SHP77 treated with DMSO at 0.1 percent for 48 hours (cell line): ENCODE measurements at regions not wholly inside any gene's neighbourhood (a gene's known extent, or its start where the extent isn't known, plus 50 kb on each side); places are given as distances from the start of the nearest gene placed in this dataset.
A peak's percentile ranks its signal among the peaks of the same experiment; 100 is the strongest.

Experiments used
- DNase-seq: peaks from one replicate; lab custom pipeline; 2025; lab: John Stamatoyannopoulos, UW

DNA sequence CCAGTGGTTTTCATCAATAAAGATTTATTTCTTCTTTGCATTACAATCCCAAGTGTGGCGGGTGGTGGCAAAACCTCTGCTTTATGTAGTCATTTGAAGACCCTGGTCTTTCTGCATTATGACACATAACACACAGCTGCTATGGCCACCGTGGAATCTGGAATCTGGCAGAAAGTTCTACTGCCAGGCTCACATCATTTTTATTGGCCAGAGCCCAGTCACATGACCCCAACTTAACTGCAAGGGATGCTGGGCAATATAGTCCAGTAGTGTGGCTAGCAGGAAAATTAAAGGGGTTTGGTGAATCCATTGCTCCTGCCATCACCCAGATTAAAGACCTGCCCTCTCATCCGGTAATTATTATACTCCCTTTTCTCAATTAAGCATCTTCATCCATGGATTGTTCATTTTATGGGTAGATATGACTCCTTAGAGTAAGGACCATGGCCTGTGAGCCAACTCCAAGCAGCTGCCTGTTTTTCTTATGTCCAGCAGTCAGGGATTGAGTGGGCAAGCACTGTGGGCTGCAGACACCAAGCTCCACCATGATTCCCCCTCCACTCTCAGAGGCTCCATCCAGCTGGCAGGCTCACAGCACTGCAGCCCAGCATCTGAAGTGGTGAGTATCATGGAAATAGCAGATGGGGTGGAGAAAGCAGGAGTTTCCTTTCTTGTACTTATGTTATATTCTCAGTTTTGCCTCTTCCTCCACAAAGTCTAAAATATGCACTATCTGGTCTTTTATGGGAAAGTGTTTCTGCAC, 1030.7 kb downstream of the AACS start:
- DNase-seq = no peak

DNA sequence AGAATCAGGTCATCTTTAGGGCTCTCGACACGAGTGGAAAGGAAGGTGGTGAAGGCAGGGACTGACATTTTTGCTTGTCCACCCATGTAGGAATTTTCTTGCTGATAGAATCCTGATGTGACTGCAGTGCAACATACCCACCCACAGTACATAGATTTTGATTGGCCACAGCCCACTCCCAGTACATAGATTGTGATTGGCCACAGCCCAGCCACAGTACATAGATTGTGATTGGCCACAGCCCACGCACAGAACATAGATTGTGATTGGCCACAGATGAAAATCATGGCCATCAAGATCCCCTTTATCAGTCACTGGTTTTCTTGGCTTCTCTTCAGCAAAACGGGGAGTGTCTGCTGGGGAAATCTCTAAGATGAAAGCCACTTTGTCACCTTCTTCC, 1041.5 kb downstream of the AACS start:
- no peak for DNase-seq

DNA sequence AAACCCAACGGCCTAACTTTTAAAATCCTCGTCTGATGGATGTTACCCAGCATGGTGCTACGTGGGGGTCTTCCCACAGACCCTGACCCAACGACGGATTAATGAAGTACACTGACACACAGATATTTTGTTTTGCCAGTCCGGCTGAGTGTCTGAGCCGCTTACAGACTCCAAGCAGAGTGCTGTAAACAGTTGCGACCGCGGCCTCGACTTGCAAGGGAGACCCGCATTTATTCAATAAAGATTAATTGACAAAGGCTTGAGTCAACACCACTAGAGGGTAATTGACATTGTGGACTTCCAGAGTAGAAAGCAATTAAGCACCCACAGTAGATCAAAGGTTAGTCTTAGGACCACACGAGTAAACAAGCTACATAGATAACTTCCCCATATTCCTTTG, 1042.4 kb downstream of the AACS start:
- no peak for DNase-seq

DNA sequence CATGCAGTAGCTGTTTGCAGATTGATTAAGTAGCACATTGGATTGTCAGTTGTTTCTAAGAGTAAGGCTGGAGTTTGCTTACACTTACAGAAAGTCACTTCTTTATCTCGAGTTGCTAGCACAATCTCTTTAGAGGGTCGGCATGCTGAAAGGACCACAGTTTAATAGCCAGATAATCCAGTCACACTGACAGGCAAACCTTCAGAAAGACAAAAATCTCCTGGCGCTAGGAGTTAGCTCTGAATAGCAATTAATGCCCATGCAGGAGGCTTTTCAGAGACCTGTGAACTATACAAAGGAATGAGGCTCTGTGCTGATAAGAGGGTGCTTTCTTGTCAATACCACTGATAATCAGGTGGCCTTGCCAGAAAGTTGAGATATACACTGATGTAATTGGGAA, 1043.0 kb downstream of the AACS start:
- no peak for DNase-seq

DNA sequence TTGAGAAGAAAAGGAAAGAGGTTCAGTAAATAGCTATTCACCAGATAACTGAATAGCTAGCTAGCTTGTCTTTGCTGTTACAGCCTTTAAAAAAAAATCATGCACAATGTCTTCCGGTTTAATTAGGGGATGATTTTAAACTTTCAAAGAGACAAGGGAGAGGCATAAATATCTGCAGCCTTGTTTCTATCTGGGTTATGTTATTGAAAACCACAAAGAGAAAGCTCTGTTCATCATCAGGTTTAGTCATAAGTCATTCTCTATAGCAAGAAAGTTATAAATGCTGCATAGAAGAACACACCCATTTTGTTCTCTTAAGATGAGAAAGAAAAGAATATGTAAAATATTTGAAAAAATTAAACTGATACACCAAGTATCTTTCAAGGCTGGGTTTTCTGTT, 1046.9 kb downstream of the AACS start:
- no peak for DNase-seq

DNA sequence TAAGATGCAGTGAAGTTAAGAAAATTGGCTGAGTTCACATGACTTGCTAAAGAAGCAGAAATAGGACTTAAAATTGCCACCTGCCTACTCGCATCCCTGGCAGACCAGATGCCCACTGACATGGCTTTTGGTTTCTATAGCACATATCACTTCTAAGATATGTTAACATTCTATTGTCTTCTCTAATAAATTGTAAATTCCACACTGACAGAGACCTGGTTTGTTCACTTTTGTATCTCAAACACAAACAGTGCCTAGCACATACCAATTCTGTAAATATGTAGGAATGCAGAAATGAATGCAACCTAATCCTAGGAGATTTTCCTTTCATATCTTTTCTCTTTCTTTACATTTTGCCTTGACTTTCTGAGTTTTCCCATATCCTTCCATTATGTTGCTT, 1047.6 kb downstream of the AACS start:
- no peak for DNase-seq

DNA sequence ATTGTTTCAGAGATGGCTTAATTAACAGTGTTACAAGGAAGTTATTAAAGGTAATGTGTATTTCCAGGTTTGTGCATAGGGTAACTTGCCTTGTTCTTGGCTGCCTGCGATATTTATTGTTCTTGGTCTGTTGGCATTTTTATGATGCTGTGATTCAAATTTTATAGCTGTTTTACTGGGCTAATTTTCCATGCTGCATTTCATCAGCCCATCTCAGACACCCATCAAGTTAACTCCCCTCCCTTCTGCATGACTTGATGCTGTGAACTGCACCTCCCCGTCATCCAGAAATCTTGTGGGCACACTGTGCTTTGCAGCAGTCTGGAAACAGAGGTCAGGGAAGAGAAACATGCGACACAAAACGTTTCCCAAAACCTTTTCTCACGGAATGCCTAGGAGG, 1049.2 kb downstream of the AACS start:
- no peak for DNase-seq

DNA sequence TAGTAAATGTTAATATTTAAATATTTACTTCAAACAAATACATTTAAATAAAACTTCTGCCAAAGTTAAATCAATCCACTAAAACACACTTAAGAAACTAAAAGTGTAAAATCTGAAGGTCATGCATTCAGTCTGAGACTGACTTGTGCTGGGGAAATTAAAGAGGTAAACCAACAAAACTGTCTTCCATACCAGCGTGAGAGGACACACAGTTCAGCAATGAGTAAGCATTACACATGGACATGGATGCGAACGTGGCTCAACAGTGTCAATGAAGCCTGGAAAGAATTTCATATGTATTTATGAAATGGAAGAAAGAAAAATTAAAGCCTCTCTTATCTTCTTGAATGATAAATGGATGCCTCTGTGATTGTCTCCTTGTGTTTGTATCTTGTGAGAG, 1052.3 kb downstream of the AACS start:
- no peak for DNase-seq

DNA sequence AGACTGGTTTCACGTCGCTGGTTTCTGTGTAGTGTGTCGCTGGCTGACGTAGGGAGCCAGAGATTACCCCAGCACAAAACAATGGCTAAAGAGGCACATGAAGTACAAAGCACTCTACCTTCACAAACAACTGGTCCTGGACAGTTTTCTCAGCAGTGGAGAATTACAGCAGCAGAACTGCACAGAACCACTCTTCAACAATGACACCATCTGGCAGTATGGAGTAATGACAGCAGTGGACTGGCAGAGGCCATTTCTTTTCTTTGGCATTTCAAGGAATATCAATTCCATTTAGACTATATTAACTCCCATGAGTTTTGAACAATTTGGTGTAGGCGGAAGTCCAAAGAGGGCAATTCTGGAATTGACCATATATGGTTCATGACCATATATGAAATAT, 1074.1 kb downstream of the AACS start:
- DNase-seq = no peak

DNA sequence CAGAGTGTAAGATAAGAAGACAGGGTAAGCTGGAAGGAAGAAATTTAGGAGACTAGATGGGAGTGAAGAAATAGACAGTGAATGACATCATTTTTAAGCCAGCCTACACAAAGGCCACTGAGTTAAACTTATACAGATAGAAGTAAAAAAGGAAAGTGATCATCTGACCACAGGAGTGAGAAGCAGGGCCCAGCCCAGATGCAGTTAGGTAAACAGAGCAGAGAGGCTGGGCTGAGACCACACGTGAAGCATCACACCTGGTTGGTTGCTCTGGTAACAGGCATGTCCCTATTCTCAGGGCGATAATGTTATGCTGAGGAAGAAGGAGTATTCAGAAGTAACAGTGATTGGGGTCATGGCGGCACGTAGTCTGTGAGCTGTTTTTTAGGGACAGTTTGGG, 1079.4 kb downstream of the AACS start:
- DNase-seq = no peak

DNA sequence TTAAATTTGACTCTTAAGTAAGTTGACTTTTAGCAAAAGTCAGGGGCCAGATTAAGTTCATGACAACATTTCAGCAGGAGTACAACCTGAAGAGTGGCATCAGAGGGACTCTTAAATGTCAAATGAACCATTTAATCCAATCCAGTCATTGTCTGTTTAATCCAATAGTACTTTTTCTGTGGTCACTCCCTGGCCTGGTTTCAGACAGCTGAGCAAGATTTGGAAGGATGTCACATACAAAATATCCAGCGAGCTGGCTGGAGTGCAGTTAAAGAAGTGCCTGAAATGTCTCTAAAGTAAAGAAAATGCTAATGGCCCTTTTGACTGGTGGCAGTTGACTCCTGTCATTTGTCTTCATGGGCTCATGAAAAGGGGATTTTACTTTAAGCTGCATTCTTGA, 1082.1 kb downstream of the AACS start:
- DNase-seq = no peak

DNA sequence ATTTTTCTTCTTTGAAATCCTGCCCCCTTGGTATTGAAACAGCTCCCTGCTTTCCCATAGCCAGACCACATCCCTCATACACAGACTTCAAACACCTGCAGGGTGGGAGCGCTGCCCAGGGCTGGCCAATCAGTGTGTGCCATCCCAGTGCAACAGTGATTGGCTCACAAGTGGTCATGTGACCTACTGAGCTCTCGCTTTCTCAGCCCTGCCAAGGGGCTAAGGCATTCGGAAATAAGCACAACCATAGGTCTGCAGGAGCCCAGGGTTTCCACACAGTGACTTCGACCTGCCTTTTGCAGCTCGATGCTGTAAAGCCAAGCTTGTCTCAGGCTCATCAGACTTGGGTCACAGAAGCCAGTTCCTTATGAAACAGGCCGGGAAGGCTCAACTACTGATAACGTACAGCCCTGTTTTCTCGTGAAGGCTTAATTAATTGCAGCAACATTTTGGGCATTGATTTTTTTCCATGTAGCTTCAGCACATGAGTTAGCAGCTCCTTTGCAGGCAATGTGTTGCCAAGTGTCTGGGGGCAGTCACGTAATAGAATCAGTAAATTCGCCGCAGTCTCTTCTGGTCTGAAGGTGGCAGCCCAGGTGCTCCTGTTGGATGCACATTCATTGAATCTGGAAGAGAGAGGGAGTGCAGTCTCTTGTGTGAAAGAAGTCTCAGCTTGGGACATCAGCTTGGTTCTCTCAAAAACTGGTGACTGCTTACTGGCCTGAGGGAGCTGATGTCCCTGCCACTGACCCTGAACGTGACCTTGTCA, 1091.8 kb downstream of the AACS start:
- DNase-seq = peak; percentile 79

DNA sequence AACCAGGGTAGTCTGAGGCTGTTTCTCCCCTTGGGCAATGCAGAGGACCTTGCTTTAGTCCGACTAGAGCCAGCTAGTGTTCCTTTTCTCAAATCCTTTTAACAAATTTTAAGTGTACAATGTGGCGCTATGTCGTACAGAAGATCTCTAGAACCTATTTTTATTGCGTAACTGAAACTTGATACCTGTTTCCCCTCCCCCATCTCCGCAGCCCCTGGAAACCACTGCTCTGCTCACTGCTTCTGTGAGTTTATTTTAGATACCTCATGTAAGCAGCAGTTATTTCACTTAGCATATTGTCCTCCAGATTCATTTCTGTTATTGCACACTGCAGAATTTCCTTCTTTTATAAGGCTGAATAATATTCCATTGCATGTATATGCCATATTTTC, 1092.3 kb downstream of the AACS start:
- no peak for DNase-seq

DNA sequence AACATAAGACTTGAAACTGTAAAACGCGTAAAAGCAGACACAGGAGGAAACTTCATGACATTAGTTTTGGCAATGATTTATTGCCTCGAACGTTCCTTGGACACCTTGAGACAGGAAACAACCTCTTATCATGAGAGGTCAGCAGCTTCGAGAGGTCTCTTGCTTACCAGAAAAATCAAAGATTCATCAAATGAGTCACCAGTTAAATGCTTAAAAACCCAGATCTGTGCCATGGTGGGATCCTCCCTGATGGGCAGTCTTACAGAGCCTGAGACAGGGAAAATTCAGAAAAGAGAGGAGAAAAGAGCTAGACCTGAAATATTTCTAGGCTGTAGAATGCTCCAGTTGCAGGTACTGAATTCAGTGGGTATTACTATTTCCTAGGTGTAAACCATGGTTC, 1093.9 kb downstream of the AACS start:
- DNase-seq = no peak

DNA sequence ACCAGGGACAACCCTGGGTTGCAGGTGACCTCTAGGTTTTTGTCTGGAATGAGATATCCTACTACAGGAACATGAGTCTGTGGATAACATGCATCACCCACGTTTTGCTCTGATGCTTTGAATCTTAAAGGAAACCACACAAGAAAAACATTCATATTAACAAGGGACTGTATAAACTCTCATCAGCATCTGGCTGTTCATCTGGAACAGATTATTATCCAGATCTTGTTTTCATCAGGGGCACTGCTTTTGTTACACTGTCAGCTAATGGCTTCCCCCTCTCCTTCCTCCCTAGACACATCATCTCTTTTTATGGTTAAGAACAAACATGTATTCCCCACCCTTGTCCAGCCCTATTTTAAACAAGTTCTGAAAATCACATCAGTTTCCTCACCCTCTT, 1095.7 kb downstream of the AACS start:
- no peak for DNase-seq

DNA sequence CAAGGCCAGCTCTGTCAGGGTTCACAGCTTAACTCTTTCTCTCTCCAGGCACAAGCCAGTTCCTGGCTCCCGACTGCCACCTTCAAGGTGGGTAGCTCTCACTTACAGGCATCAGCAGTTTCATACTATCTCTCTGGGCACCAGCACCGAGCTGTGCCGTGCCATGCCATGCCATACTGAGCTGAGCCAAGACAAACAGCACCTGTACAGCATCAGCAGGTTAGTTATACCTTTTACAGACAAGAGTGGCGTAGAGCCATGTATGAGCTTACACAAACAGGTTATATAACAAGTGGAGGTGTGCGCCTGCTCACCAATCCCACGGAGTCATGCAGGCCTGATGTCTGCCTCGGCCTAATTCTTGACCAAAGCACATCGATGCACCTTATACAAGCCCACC, 1098.7 kb downstream of the AACS start:
- no peak for DNase-seq

DNA sequence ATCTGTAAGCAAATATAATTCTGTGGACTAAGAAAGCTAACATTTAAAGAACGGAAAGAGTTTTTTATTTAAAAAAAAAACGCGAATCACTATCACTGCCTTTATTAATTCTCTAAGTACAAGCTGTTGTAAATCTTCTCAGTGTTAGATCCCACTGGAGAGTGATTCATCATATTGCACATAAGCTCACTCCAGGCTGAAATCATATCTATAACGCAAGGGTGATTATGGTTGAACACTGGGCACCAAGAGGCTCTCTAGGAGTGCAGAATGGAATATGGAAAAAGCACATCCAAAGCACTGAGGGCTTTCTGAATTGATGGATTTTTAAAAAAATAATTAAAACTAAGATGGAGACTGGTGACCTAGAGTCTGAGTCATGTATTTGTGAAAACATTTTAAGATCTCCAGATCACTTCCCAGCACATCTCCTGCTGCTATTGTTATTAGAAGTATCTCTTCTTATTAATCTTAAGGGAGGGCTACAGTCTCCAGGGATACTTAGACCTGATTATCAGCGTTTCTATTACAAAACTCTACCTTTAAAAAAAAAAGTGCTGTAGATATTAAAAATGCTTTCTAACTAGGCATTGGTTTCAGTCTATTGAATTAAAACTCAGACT, 1106.8 kb downstream of the AACS start:
- no peak for DNase-seq

DNA sequence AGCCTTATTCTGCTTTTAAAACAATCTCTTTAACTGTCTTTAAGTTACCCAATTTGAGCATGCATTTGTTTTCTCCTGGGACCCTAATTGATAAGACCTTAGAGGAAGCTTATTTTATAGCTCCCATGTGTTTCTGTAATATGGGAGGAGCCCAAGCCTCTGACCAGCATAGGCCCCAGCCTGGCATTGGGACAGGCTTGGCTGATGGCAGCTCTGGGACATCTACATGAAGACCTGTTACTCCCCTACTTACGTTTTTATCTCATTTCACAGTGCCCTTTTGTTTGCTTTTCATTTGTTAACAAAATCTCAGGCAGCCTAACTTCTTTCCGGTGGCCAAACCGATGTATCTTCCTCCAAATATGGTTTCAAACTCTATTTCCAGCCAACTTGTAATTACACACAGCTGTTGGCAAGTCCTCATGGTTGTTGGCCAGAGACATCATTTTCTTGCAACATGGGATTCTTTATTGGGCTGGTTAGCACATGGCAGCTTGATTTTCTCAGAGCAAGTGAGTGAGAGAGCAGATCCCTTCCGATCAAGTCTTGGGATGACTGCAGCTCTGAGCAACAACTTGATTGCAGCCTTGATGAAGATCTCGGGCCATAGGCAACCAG, 1117.5 kb downstream of the AACS start:
- DNase-seq = no peak

DNA sequence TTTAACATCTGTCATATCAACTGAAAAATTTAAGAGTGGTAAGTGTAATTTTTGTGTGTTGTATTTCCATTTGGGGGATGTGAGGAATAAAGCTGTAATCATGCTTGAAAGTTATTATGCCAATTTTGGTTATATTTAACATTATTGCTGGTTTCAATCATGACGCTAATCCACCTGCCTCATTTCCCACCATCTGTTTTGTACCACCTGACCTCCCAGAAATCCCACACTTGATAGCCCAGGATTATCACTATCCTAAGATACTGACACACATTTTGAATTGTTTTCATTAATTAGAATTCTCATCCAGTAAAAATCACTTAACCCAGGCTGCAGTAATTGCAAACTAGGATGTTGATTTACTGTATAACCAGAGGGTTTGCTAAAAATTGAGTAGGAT, 1119.8 kb downstream of the AACS start:
- no peak for DNase-seq

DNA sequence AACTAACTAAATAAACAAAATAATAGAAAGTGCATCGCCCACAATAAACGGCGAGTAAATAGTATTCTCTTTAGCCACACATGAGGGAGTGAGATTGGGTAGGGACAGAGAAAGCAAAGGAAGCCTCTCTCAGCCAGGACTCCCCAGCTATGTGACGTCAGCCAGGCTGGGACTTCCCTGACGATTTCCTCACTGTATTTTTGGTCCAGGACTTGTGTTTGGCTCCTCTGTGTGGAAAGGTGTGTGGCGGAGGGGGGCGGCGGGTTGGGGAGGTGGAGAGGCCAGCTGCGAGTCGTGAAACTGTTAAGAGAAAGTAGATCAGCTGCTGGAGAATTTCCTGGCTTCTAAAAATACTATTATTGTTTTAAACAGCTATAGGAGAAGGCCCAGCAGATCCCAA, 1124.6 kb downstream of the AACS start:
- DNase-seq = no peak

DNA sequence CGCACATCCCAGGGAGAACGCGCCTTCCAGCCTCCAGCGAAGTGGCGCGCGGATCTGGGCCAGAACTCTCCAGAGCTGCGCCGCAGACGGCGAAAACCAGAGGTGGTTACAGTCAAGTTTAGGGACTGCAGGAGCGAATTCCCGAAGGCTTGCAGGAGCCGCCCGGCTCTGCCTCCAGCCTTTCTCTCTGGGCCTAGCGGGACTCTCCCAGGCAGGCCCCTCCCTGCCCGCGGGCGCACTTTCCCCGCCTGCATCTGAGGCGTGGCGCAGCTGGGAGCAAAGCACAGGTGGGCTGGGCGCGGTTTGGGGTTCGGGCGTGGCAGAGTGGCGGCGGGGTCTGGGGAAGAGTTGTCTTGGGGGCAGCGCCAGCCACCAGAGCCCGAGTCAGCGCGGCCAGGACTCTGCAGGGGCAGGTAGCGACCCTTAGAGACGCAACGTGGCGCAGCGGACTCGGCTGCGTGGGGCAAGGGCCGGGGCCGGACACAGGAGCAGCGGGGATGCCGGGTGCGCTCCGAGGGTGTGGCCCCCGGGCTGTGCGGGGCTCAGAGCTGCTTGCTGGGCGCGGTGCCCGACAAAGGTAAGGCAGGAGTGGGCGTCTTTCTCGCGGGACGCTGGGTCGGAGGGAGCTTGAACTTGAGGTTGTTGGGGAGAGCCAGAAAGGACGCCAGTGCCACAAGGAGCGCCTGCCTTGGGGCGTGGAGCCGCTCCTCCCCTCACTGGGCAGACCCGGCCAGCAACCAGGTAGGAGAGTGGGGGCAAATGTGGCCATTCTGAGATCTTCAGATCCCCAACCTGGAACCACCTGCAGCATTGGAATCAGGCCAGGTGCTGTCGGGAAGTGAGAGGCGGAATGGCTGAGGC, 1126.0 kb downstream of the AACS start:
- DNase-seq = no peak

DNA sequence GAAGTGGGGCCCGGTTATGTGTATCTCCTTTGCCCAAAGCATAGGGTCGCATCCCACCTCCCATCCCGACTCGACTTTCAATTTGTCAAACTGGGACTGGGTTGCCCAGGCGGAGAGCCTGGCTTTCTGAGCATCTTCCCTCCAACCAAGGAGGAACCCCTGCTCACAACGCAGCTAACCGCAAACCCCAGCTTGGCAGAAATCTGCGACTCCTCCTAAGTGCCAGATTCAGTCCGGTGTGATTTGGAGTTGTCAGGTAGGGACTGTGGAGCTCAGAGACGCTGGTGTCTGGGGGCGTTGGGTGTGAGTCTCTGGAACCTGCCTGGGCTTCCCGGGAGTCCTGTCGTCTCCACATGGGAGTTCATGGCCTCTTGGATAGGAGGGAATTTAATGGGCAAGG, 1126.7 kb downstream of the AACS start:
- DNase-seq = no peak
